Right renal pelvis (tissue), 4 donors: ENCODE measurements at regions not wholly inside any gene's neighbourhood (a gene's known extent, or its start where the extent isn't known, plus 50 kb on each side); places are given as distances from the start of the nearest gene placed in this dataset.

Experiments
- DNase-seq, 4 donors: peaks; one replicate each; pipeline ENCODE4 v3.0.0-alpha.2; 2013; ENCODE audit warnings: low read depth in 4 of 4, low spot score in 3 of 4, missing footprints in 1 of 4

- DNase-seq, result no peak
Measured at GRCh38 chr15:79190093-79190492, 92.4 kb upstream of the ANKRD34C start.

- no peak for DNase-seq
Measured at GRCh38 chr15:79186616-79187015, 95.9 kb upstream of the ANKRD34C start.

GRCh38 chr15:79185199-79185598 is 94.6 kb upstream of the RASGRF1 start:
- no peak for DNase-seq

- DNase-seq, result peak in 3 of 4 donors; percentile 48 to 57 (median 49)
Measured at GRCh38 chr15:79184465-79184892, 93.9 kb upstream of the RASGRF1 start.

GRCh38 chr15:79180318-79180717 is 89.7 kb upstream of the RASGRF1 start:
- no peak for DNase-seq

GRCh38 chr15:79179597-79179996 is 89.0 kb upstream of the RASGRF1 start:
- DNase-seq, result no peak

- no peak for DNase-seq
Measured at GRCh38 chr15:79179108-79179561, 88.6 kb upstream of the RASGRF1 start.

- no peak for DNase-seq
Measured at GRCh38 chr15:79178594-79178993, 88.0 kb upstream of the RASGRF1 start.

- no peak for DNase-seq
Measured at GRCh38 chr15:79176151-79176550, 85.6 kb upstream of the RASGRF1 start.

GRCh38 chr15:79172801-79173460 is 82.4 kb upstream of the RASGRF1 start:
- no peak for DNase-seq

GRCh38 chr15:79172032-79172481 is 81.5 kb upstream of the RASGRF1 start:
- no peak for DNase-seq

GRCh38 chr15:79171320-79172031 is 80.9 kb upstream of the RASGRF1 start:
- no peak for DNase-seq

GRCh38 chr15:79170256-79170664 is 79.7 kb upstream of the RASGRF1 start:
- no peak for DNase-seq

- DNase-seq, result no peak
Measured at GRCh38 chr15:79169526-79170133, 79.0 kb upstream of the RASGRF1 start.

GRCh38 chr15:79168922-79169456 is 78.4 kb upstream of the RASGRF1 start:
- DNase-seq, result no peak

- DNase-seq, result no peak
Measured at GRCh38 chr15:79167776-79168175, 77.2 kb upstream of the RASGRF1 start.

GRCh38 chr15:79166311-79166955 is 75.9 kb upstream of the RASGRF1 start:
- DNase-seq, result no peak

- no peak for DNase-seq
Measured at GRCh38 chr15:79164465-79164864, 73.9 kb upstream of the RASGRF1 start.

GRCh38 chr15:79164043-79164442 is 73.5 kb upstream of the RASGRF1 start:
- no peak for DNase-seq

- DNase-seq, result no peak
Measured at GRCh38 chr15:79163395-79163794, 72.8 kb upstream of the RASGRF1 start.
